DOHH2 (cell line): ENCODE measurements at regions not wholly inside any gene's neighbourhood (a gene's known extent, or its start where the extent isn't known, plus 50 kb on each side); places are given as distances from the start of the nearest gene placed in this dataset.

Experiments
- CTCF ChIP-seq: fragments of 200-600 bp; sonication (generic); IDR thresholded peaks from one replicate; pipeline ENCODE4 v1.5.1; 2014; ENCODE audit warnings: antibody characterized with exemption, mild to moderate bottlenecking, low read depth, low read length; ENCODE audit not compliant: poor library complexity, severe bottlenecking
- EZH2phosphoT487 ChIP-seq: fragments of 200-600 bp; sonication (generic); IDR thresholded peaks from 2 replicates; pipeline ENCODE4 v1.6.1; 2017; ENCODE audit warnings: borderline replicate concordance, mild to moderate bottlenecking, antibody characterized with exemption, low read length, moderate library complexity, mixed read lengths

GRCh38 chr10:36373424-36374096 lies 731.5 kb upstream of the FZD8 start:
- no peak for TF ChIP-seq CTCF
- no peak for TF ChIP-seq EZH2phosphoT487
